Fibroblast of peridontal ligament (primary cell): ENCODE measurements at regions not wholly inside any gene's neighbourhood (a gene's known extent, or its start where the extent isn't known, plus 50 kb on each side); places are given as distances from the start of the nearest gene placed in this dataset.
"Not testable (repeated sequence)": the region's sequence is repeated elsewhere in the genome, so short reads cannot be mapped to it uniquely, and the experiment has no call there.

Experiments used
- DNase-seq: peaks from one replicate; pipeline ENCODE4 v3.0.0-alpha.2; 2010; ENCODE audit errors: extremely low read depth

DNA sequence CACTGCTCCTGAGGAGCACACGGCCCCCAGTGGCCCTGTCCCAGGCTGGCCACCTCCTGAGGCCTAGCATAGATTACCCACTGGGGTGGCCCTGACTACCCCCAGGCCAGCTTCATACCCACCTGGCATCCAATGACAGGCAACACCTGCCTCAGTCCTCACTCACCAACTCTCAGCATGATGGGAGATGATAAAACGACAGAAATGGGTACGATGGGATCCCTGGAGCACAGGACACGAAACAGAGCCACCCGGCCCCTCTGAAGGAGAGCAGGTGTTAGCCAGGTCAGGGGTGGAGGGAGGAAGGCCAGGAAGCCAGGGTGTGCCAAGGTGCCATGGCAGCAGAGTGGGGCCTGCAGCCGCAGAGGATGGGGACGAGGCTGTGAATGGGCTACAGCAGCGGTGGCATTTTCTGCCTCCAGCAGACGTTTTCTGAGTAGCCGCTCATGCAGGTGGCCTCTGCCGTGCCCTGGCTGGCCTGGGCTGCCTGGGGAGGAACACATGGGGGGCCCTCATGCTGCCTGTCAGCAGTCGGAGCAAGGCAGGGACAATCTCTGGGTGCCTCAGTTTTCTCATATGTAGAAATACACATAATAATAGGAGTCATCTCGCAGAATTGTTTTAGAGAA lies 50.2 kb upstream of the FGF3 start:
- DNase-seq, result no peak

DNA sequence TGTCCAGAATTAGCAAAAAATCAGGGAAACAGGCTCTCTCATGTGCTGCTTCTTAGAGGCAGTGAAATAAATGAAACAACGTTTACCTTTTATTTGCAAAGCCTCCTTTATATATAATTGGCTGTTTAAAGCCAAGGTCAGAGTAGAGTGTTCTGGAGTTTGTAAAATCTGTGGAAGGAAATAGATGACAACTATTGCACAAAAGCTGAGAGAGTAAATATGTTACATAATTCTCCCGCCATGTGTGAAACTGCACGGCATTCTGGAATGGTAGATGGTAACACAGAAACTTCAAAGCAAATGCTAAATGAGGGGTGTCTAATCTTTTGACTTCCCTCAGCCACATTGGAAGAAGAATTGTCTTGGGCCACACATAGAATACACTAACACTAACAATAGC lies 51.5 kb upstream of the FGF3 start:
- no peak for DNase-seq

DNA sequence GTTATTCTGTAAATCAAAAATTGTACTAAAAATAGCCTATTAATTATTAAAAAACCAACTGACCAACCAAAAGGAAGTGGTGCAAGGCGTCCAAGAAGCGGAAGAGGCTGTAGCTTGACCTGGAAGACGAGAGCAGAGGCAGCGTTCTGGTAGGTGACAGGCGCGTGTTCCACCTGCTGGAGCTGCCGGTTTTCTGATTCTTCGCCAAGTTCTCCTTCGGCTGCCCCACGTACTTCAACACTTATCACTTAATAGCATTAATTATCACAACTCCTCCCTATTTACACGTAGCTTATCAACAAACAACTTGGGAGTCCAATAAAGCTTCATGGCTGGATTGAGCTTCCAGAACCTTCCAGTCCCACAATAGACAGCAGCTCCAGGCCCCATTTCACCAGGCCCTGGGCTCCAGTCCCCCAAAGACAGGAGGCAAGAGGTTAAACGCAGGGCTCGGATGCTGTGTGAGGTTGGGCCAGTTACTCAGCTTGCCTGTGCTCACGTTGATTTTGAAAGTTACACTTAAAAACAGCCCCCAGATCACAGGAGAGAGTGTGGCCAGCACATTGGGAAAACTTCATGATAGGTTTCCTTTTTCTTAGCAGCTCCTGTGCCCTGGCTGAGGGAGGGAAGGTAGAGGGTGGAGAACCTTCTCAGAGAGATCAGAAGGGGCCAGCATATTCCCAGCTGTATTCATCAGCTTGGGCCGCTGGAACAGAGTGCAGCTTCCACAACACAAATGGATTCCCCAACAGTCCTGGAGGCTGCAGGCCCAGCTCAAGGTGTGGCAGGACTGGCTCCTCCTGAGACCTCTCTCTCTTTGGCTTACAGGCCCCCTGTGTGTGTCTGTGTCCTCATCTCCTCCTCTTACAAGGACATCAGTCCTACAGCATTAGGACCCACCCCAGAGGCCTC lies 54.2 kb upstream of the FGF3 start:
- DNase-seq, result no peak

DNA sequence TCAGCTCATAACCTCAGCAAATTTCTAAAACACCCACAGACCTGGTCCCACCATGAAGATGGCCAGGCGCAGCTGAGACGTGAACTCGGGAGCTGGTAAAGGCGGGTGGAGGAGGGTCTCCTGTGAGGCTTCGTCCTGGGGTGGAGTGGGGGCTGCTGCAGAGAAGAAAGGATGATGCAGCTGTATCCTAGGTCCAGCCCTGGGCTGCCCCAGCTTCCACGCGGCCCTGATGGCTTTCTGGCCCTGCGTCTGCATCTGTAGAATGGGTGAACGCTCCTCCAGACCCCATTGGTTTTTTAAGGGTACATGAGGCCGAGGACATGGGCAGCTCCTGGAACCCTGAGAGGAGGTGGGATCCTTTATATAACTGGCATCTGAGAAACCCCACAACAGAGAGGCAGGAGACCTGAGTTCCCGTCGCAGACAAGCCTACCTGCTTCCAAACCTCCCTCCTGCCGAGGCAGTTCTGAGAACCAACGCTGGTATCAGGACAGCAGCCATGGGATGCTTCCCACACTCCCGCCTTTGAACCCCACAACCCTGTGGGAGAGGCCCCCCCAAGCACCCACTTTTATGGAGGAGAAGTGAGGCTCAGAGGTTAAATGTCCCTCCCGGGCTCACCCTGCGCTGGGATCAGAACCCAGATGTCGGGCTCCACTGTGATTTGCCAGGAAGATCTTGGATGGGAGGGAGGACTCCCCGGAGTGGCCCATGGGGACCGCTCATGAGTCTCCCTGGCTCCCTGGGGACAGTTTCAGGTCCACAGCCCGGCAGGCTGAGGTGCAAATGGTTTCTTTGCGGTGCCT lies 55.2 kb upstream of the FGF3 start:
- DNase-seq, result no peak

DNA sequence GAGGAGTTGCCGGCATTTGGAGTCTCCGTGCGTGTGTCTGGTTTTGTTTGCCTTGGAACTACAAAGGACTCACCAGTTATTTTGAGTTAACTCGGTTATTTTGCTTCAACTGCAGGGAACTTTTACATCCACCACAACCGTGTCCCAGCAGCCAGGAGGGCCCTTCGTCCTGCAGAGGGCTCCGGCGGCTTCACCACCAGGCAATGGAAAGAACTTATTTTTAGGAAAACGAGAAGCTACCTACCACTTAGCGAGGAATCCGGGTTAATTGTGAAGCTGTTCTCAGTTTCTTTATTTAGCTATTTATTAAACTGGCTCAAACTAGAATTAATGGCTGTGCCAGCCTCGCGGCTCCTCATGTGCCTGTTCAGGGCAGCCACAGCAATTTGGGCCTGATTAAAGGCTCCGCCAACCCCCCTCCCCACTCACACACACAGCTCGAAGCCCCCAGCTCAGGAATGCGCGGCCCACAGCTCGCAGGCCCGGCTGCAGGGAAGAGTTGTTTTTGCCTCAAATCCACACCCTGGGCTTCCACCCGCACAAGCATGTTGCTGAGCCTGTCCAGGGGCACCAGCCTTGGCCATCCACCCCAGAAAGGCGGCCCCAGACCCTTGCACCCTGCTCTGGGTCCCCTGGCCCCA lies 55.9 kb upstream of the FGF3 start:
- no peak for DNase-seq

DNA sequence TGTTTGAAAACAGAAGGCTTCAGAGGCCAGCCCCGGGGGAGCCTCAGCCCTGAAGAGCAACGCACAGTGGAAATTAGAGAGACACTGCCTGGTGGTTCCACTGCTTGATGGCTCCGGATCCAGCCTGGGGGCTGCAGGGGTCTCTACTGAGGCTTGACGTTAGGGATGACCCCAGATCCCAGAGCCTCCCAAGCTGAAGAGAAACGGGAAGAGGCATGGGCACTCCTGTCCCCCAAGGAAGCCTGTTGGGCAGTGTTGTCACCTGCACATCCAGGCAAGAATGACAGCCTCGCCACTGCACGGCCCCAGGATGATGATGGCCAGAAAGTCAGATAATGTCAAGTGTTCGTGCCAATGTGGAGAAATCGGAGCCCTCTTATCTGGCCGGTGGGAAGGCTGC lies 56.8 kb upstream of the FGF3 start:
- no peak for DNase-seq

DNA sequence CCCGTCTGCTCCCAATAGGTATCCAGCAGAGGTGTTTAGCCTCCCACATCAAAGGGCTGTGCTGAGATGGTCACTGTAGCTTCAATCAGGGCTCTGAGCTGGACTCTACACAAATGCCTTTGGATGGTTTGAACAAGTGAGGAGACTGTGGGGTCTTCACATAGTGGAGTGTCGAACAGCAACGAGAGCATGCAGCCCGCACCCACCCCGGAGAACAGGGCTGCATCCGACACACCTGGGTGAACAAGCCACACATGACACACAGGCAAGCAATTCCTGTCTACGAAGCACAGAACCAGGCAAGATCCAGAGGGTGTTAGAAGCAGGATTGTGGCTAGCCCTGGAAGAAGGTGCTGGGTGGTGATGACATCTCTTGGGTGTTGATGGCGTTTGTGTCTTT lies 58.0 kb upstream of the FGF3 start:
- no peak for DNase-seq

DNA sequence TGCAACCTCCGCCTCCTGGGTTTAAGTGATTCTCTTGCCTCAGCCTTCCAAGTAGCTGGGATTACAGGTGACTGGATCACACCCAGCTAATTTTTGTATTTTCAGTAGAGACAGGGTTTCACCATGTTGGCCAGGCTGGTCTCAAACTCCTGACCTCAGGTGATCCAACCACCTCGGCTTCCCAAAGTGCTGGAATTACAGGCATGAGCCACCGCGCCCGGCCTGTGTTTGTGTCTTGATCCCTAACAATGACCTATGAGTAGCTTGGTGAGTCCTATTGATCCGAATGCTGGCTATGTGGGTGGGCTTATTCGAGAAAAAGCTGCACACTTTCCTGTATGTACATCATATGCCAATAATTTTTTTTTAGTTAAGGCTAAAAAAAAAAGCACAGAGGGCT lies 58.5 kb upstream of the FGF3 start:
- not testable (repeated sequence) for DNase-seq

DNA sequence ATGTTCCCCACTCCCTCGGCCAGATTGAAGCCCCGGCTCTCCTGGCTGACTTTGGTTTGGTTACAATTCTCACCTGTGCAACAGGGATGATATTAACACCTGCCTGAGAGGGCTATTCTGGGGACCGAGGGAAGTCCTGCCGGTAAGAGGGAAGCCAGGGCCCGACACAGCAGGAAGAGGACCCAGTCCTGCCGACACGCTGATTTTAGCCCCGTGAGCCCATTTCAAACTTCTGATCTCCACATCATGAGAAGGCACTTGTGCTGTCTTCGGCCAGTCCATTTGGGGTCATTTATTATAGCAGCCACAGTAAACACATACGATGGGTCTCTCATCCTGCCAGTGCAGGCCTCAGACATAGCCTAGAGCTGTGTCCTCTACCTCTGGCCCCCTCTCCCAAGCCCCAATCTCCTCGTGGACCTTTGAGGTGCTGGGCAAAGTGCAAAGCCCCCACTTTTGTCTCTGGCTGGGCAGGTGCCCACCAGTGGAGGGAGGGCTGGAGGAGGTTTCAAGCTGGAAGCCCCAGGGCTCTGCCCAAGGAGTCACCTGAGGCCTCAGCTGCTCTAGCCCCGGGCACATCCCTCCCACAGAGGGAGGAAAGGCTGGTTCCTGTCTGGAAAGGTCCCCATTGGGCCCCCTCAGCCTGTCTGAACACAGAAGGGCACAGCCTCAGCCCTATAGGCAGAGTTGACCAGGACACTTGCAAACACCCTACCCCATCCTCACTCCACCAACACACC lies 59.1 kb upstream of the FGF3 start:
- DNase-seq, result no peak

DNA sequence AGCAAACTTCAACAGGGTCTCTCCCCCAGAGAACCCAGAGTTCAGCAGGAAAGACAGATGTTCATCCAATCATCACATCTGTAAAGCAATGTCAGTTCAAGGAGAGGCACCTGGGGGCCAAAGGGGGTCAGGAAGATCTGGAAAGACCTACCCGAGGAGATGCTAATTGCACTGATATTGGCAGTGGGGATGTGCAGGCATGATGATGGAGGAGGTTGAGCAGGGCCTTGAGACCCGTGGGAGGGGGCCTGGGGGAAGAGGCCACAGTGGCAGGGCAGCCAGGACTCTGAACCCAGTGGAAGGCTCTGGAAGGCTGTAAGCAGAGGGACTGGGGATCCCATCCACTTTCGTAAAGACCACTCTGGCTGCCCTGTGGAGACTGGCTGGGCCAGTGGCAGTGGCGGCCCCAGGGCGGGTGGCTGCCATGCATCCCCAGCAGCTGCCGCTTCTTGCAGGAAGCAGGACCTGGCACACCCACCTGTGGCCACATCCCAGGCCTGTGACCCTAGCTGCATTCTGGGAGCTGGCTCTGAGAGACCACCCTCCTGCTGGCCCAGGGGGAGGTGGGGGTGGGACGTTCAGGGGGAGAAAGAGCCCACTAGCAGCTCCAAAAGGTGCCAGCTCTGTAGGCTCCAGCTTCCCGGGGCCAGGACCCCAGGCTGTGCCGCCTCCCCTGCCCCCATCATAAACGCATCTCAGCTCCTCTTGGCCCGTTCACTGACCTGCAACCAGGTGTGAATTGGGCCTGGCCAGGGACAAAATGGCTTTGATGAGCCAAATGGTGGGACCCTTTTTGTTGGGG lies 59.9 kb upstream of the FGF3 start:
- DNase-seq, result no peak

DNA sequence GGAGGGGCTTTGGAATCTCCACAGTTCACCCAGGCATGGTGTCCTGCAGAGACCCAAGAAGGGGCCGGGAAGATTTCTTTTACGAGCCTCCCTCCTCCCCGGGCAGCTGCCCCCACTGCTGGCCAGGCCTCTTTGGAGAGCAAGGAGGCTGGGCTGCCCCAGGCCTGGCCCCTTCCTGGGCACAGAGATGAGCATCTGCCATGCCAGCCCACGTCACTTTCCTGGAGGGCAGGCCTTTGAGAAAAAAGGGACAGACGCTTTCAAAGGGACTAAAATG lies 60.5 kb upstream of the FGF3 start:
- DNase-seq, result no peak

DNA sequence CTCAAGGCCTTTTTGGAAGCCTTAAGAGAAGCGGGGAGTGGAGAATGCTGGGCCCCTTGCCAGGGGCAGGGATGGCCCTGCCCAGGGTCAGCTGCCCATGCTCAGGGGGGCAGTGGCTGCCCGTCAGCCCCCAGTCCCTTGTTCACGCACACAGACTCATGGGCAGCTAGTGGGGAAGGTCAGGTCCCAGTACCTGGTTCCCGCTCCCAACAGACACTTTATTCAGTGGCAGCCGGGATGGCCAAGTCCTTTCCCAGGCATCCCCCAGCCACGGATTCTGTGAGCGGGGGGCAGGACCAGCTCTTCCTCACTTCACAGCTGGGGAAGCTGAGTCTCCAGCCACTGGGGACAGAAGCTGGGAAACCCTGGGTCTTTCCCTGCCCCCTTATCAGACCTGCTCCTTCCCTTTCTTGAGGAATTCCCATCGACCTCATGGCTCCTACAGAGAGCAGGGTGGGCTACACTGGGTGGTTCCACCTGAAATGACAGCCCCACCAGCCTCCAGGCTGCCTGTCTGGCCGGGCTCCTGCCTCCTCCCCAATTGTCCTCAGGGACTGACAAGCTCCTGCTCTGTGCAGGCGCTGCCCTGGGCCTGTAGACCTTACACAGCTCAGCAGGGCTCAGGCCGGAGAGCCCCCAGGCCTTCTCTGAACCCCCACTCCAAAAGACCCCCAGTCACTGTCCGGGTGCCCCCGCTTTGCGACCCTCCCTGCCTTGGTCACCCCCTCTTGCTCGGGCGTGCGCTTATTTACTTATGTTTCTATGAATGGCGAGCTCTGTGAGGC lies 61.0 kb upstream of the FGF3 start:
- no peak for DNase-seq

DNA sequence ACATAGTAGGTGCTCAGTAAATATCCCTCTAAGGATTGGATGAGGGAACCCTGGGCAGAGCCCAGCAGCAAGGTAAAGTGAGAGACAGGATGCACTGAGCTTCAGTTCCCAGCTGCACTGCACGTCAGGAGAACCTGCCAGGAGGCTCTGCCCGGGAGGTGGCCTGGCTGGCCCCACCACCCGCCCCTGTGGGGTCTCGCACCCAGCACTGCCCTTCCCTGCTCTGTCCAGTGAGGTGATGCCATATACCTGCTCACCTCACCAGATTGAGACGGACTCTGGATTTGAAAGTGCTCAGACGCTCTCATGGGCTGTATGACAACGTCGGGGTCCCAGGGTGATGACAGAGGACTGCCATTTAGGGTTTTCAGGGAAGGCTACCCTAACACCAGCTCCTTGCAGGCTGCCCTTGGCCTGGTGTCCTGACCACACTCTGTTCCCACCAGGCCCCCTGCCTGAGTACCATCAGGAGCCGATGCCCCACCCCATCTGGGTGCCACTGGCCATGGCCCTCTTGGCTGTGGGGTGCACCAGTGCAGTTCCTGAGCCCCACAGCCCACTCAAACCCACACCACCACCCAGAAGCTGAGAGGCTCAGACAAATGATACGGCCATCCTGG lies 61.7 kb upstream of the FGF3 start:
- no peak for DNase-seq

DNA sequence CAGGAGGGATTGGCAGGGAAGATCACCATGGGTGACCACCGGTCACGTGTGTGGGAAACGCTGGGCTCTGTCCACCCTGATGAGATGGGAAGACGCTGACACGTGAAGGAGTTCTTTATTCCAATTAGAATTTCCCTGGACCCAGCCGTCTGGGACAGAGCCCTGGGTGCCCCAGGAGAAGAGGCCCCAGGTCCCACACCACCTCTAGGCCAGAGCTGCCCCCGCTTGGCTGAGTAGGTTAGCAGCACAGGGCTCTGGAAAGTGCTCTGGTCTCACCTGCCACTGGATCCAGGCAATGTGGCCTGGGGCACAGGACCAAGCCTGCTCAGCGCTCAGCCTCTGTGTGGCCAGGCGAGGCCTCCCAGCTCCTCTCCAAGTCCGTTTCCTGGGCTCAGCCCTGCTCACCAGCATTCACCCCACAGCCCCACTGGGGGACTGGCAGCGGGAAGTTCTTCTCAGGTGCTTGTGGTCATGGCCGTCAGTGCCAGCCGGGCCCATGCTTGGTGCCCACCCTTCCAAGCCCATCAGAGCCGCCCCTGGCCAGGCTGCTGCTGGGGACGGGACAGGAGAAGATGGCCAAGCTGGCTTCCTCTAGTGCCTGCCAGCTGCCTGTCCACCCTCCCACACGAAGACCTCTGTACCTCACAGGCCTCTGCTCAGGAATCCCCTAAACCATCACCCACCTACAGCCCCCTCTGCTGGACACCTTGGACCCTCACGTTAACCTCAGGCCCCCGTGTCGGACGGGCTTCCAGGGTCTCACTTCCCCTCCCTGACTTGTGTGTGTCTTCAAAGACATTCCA lies 62.5 kb upstream of the FGF3 start:
- DNase-seq, result no peak

DNA sequence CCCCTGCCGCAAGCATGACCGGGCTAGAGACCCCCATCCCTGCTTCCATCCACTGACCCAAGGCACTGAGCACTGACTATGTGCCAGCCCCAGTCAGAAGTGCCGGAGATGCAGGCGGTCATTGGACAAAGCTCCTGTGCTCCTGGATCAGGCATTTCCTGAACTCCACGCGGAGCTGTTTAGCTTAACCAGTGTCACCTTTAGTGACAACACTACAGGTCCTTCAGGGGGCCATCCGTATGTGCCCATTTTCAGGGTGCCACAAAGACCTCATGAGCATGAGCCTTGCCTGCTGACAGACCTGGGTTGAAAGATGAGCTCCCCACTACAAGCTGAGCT lies 63.0 kb upstream of the FGF3 start:
- no peak for DNase-seq

DNA sequence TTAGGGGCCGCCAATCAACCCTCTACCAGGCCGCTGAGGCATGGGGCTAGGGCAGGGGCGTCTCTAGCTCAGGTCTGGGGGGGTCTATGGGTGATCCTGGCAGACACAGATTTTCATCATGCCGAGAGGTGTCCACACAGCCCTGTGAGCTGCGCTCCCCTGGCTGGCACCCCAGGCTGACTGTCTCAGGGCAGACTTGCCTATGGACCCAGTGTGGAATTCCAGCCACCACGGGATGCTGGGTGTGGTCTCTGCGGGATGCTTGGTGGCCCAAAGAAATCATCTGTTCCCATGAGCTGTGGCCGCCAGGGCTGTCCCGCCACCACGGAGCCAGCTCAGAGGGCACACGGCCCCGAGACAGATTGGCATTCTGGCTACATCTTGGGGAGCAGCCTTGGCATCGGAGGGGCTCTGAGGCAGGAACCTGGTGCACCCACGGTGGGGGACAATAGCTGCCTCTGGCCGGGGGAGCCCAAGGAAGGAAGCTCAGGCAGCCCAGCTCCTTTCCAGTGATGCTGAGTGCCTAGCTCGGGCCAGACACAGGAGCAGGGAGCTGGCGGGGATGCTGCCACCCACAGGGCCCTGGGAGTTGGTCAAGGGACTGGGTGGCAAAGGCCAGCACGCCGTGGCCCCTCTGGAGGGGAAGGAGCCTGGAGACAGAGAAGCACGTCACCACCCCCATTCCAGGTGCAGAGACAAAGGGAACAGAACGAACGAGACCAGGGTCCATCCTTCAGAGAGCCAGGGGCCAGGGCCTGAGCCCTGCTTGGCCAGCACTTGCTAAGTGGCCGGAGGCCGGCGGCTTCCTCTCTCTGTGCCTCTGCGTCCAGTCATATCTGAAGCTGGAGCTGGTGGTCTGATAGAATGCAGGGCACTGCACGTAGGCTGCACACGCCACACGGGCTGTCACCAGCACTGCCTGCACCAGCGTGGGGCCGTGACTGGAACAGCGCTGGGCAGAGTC lies 64.4 kb upstream of the FGF3 start:
- no peak for DNase-seq

DNA sequence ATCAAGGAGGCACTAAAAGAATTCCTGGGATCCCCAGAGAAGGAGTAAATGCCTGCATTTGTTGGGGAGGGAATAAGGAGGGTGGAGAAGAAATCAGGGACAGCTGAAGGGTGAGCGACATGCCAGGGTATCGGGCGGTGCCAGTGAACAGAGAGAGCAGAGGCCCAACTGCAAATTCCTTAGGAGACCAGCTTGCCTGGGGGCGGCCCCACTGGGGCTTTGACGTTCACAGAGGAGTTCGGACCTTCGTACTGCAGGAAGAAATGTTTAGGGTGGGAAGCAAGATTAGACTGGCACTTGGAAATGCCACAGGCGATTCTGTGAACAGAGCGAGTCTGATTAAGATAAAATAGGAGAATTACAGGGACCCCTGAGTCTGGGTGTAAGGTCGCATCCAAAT lies 65.1 kb upstream of the FGF3 start:
- DNase-seq, result no peak

DNA sequence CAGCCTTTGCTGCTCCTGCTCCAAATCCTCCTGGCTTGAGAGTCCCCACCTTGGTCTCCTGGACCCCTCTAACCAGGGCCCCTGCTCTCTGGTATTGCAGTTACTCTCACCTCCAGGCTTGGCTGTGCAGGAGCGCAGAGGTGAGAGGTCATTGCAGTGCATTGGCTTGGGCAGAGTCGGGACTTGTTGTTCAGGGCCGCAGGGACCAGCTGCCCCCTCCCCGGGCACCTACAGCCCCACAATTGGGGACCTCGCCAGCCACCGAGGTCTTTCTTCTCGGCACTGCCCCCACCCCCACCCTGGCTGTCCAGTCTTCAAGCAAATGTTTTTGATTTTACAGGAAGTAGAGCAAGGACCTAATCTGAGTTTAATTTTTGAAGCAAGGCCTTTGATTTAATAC lies 65.5 kb upstream of the FGF3 start:
- no peak for DNase-seq
